Midbrain (tissue), 1 donor: ENCODE measurements at regions not wholly inside any gene's neighbourhood (a gene's known extent, or its start where the extent isn't known, plus 50 kb on each side); places are given as distances from the start of the nearest gene placed in this dataset.

Source experiments
- DNase-seq: peaks from one replicate; lab custom pipeline; 2025; lab: John Stamatoyannopoulos, UW

DNA sequence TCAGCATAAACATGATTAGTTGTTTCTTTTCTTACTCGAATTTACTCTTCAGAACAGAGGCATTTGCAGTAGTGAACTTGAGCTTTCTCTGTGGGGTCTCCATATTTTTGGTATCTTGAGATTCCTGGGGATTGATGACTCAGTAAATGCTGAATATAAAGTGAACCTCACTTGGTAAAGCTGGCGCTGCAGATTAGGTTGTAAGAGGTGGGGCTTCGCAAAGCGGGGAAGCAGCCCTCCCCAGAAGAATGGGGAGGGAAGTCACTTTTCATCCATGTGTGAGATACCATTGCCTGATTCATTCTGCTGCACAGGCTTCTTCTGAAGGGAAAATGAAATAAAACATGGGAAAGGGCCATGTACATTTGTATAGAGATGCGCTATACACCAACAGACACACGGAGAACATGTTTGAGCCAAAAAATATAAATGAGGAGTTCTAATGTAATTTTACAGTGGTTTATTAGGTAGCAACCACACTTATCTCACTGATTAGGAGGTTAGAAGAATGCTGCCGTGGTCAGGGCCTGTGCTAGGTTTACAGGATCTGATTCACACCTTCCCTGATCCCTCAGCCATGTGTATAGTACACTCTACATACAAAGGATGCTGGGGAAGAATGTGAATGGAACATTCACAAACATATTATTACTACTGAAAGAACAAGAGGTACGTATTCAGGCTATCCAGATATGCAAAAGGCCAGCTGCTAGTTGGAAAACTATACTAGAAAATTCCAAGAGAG is 63.5 kb downstream of the DNTTIP2 start:
- DNase-seq: no peak

DNA sequence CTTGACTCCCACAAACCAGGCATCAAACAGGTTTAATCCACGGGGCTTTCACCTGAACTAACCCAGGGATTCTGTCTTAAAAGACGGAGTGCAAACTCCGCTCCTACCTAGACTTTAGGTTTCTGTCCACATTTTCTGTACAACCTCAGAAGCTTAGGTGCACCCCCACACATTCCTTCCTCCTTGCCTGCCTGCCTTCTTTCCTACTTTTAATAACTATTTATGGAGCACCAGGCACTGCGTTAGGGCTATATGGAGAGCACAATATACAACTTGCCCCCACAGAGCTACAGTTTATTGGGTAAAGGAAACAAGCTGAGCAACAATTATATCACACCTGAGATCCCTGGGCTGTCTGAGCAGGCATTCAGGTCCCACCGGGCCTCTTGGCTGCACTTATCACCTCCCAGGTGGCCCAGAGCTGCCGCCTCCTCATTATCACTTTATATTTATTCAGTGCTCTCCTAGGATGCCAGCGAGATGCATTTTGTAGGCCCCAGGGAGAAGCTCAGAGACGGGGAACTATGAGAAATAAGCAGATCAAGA is 64.1 kb downstream of the DNTTIP2 start:
- DNase-seq: no peak

DNA sequence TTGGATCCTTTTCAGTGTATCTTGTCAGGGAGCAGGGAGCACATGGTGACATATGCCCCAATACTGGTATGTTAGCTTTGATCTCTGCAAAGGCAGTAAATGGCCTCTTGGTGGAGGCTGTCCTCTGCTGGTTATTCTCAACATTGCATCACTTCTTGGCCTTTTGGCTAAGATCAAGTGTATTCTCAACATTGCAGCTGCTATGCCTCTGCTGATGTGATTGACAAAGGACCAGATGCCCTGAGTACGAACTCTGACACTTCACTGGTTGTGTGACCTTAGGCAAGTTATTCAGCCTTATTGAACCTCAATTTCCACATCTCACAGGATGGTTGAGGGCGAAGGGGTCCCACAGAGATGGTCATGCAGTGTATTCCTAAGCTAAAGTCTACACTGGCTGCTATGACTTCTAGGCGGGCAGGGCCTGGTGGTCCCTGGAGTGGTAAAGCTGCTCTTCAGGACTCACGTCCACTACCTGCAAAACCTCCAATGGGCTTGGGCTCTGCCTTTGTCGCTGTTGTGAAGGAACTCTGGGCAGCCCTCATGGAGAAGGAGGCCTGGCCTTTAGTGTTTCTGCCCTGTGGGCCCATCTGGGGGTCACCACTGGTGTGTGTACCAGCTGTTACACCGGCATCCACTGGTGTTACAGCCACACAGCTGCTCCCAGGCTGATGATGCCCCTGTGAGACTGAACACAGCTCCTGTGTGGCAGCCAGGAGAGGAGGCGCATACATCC is 64.8 kb downstream of the DNTTIP2 start:
- DNase-seq: peak; percentile 90

DNA sequence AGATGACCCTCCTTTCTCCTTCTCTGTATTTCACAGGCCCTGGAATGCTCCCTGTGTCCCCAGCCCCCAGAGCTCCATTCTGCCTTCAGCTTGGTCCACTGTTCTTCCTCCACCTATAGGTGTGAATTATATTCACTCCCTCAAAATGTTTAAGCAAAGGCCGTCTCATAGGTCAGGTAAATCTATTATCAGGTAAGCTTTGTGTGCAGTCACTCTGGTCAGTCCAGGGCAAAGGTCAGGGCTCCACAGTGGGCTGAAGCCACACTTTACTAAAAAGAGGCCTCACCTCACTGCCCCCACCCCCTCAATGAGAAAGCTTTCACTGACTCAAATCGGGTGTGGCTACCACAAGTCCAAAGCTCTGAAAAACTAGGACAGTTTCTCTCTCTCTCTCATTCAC is 65.9 kb downstream of the DNTTIP2 start:
- no peak for DNase-seq

DNA sequence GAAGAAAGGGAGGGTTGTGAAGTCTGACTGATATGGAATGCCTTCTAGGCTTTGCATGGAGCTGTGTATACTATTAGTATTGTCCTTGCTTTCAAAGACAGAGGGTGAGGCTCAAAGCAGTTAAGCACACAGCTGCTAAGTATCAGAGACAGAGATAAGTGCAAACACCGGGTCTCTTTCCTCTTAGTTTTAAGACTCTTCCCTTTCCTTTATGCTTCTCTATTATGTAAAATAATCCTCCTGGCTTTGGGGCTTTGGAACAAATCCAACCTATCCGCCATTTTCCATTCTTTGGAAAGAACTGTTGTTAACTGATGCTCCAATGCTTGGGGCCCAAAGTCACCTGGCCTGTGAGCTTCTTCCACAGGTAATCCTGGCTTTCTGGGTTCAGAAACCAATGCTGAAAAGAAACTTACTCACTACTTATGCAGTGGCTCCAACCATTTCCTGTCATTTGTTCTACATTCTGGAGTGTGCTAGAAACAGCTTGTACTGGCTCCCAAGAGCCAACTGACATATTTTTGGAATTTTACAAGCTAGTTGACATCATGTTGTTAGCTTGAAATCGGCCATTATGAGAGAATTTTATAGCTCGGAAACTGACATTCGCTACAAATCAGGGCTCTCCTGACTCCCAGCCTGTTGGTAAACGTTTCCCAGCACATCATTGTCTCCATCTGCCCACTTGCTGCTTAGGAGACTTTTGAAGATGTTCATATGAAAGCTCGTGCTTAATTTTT is 67.5 kb downstream of the DNTTIP2 start:
- DNase-seq: no peak

DNA sequence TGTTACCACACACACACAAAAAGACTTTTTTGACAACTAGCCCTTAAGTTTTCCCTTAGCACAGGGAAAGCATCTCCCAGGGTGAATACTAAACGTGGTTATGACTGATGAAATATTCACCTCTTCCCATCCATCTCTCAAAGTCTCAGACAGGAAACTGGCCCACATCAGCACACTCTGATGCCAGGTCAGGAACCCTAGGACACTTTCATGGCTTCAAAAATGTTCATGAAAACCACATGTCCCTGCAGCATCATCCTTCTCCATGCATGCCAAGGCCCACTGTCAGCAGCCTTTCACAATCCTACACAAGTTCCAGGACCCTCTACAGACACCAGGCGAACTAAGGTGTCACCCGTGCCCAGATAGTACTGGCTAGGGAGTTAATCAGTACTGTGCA is 68.7 kb downstream of the DNTTIP2 start:
- no peak for DNase-seq

DNA sequence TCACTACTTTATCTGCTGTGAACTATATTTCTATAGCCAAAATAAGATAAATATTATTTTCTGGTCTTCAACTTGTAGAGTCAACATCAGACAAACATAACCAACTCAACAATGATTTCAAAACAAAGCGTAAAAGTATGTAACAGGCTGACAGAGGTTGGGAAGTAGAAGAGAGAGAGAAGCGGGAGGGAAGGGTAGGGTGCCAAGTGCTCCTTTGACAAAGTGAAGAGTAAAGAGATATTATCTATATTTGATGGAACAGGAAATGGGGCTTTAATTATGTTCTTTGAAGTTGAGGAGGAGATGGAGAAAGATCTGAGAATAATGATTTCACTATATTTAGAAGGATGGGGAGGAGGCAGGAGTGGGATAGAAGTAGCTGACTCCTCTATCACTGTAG is 70.1 kb downstream of the DNTTIP2 start:
- DNase-seq: no peak

DNA sequence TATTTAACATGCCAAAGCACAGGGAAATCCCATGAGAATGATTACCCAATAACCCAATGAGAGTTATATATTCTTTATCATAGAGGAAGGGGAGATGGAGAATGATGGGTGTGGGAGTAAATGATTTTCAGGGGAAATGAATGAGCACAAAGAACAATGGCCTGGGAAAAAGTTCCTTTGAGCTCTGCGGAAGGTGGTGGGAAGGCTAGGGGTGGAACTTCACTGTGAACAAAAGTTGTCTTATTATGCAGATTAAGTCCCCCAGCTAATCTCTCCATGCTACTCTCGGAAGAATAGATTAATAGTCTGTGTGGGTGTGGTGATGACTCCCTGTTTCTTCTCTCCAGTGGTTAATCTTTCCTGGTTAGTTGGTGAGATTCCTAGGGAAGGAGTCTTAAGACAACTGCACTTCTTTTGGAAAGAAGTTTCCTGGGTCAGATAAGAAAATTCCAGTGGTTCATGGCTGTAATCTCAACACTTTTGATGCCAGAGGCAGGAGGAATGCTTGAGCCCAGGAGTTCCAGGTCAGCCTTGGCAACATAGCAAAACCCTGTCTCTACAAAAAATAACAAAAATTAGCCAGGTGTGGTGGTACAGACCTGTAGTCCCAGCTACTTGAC is 71.6 kb downstream of the DNTTIP2 start:
- no peak for DNase-seq

DNA sequence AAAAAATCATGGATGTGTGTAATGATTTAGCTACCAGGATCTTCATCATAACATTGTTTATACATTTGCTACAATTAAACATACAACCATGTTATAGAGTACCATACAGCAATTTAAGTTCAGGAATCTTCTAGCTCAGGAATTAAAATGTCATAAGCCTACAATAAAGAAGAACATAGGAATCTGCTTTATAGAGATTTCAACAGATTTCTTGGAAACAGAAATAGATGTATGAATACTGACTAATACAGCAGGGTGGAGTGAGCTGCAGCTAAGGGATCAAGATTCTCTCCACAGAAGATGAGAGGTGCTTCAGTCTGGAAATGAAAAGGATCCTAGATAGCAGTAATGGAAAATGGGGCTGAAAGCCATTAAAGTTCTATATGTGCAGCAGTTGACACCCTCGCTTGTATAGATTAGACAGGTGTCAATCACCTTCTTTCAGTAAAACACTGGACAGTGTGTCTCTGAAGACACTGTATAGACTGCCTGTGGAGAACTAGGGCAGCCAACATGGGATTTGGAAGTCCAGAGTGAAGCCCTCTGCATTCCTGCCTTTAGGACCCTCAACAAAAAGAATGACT is 73.9 kb downstream of the DNTTIP2 start:
- DNase-seq: no peak

DNA sequence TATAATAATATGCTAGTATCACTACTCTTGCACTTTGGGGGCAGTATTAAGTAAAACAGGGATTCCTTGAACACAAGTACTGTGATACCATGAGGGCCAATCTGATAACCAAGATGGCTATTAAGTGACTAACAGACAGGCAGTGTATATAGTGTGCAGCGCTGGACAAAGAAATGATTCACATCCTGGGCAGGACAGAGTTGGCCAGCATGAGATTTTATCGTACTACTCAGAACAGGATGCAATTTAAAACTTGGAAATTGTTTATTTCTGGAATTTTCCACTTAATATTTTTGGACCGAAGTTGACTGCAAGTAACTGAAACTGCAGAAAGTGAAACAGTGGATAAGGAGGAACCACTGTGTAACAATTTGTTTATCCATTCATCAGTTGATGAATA is 74.6 kb downstream of the DNTTIP2 start:
- DNase-seq: no peak

DNA sequence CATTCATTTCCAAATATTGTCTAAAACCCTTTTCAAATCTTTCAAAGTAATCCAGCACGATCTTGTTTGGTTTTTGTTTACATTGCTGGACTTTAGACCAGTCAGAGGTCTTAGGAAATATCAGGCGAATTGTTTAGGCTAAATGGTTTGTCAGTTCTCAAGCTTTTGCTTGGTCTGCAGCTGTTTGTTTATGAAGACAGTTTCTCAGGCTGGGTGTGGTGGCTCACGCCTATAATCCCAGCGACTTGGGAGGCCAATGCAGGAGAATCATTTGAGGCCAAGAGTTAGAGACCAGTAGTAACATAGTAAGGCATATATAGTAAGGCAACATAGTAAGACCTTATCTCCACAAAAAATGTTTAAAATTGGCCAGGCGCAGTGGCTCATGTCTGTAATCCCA is 77.5 kb downstream of the DNTTIP2 start:
- no peak for DNase-seq

DNA sequence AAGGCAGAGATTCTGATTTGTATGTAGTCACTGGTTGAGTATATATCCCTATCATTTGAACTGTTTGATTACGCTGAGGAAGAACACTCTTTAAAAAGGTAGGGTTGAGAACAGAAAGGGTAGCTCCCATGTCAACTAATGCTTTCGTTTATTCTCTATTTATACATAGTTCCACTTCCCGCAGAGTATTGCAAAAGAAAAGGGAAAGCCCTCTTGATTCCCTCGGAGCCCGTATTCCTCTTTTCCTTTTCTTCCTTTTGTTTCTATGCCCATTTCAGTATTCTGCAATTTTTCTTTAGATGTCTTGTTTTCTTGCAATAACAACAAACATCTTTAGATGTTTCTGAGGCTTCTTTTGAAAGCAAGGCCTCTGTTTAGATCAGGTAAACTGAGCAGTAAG is 78.2 kb downstream of the DNTTIP2 start:
- DNase-seq: no peak

DNA sequence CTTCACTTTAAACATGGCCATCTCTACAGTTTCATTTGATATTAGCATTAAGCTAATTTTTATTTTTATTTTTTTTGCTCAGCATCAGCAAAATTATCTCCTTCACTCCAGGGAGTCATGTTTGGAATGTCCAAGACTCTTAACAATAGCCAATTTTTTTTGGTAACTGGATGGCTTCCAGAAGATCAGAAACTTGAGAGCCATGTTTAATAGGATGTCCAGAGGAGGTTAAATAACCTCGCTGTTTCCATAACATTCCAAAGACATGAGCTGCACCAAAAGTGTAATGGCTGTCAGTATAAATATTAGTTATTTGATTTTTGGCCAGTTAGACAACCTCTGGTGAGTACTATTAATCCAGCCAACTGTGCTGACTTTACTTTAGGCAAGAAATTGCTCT is 80.7 kb downstream of the DNTTIP2 start:
- no peak for DNase-seq

DNA sequence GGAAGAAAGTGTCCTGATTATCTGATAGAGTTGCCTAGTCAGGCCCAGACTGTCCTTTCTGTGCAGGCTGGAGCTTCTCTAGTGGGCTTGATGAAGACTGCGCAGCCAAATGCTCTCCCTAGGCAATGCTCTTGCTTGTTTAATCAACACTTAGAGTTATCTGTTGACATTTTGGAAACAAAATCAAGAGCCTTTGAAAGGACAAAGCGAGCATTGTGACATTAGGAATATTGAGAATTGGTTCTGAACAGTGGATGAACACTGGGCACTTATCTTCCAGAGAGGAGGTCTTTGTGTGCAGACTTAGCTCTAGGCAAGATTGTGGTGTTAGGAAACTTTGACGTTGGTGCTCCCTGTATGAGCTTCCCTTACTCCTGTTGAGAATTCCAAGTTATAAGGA is 94.5 kb downstream of the DNTTIP2 start:
- DNase-seq: no peak

DNA sequence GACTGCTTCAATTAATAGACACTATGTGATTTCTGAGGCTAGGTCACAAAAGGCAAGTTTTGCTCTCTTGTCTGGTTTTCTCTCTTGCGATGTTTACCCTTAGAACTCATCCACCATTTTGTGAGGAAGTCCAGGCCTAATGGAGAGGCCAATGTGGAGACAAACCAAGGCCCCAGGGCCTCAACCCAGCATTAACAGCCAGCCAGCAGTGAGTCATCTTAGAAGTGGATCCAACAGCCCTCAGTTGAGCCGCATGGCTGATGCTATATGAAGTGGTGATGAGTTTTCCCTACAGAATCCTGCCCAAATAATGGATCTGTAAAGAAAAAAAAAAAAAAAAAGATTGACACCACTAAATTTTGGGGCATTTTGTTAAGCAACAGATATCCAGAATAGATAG is 95.1 kb downstream of the DNTTIP2 start:
- DNase-seq: no peak

DNA sequence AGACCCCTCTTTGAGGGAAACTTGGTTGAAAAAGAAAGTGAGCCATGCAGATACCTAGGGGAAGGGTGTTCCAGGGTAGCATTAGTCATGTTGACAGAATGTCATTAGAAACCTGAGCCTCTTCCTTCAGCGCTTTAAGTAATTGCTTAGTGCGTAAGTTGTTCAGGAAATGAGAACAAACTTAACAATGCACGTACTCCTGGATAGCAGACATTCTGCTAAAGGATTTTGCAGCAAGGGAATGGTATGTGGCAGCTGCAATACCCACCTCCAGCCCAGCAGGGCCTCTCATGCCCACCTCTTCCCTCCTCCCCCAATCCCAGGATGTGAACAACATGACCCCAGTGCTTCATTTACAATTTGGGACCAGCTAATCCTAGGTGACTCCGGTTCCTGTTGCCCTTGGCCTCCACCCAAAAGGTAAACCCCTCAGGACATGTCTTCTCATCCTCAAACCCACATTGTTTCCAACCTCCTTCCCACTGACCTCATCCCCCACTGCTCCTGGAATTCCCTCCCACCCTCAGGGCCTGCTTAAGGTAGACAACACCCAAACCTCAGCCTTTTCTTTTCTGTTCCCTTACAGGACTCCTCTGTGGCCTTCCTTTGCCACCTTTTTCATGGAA is 98.0 kb upstream of the BCAR3 start:
- DNase-seq: no peak

DNA sequence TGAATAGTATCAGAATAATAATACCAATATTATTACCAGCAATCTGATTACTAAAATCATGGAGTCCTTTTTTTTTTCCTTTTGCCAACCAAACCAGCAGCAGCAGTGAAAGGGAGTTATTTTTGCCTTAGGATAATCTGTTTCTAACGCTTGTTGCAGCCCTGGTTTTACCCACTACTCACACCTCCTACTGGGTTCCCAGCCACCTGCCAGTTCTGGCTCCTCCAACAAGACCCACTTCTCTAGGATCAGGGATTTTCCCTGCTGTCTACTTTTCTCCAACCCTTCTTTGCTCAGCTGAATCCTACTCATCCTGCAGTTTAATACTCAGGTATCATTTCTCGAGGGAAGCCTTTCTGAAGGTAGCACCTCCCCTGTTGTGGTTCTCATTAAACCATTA is 96.8 kb upstream of the BCAR3 start:
- no peak for DNase-seq

DNA sequence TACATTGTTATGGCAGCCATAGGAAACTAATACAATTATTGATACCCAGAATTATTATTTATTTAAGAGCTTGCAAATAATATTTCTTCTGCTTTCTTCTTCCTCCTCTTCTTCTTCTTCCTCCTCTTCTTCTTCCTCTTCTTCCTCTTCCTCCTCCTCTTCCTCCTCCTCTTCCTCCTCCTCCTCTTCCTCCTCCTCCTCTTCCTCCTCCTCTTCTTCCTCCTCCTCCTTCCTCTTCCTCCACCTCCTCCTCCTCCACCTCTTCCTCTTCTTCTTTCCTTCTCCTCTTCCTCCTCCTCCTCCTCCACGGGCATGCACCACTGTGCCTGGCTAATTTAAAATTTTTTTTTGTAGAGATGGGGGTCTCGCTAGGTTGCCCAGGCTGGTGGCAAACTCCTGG is 95.6 kb upstream of the BCAR3 start:
- DNase-seq: no peak

DNA sequence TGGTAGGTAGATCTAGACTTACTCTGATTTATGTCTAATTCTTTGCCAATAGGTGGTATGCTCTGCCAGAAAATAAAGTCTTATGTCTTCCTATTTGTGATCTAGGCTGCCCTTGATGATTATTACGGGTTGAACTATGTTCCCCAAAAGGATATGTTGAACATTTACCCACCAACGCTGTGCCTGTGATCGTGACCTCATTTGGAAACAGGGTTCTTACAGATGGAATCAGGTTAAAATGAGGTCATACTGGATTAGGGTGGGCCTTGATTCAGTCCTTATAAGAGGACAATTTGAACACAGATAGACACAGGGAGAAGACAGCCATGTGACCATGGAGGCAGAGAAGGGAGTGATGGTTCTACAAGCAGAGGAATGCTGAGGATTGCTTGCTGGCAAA is 95.1 kb upstream of the BCAR3 start:
- DNase-seq: no peak

DNA sequence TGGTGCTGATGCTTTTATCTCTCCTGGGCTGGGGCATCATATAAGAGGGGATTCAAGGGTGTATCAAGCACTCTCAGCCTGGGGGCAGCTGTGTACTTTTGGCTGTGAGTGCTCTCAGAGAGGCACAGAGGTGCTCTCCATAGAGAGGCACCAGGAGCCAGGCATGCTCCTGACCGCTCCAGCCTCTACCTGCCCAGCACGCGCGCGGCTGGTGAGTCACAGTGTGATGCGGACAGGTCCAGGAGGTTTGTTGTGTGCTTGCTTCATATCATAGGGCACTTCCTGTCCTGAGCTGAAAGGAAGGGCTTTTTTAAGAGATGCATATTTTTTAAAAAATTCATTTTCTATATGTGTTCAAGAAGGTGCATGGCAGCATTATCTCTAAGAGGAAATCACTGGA is 93.6 kb upstream of the BCAR3 start:
- DNase-seq: no peak

DNA sequence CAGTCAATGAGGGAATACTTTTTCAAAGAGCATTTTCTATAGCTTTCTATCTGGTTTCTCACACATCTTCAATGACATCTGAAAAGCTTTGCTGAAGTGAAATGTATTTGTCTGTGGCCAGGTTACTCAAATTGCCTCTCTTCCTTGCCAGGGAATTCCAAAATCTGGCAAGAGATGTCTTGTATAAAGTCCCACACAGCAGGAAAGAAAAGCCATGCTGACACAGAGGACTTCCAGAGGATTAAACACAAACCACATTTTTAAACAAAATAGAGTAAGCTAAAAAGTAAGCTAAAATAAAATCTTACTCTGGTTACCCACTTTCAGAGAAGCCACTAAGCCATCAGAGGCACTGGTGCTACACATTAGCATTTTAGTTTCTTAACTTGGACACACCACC is 93.1 kb upstream of the BCAR3 start:
- DNase-seq: no peak
